ENCODE measurements at regions not wholly inside any gene's neighbourhood (a gene's known extent, or its start where the extent isn't known, plus 50 kb on each side); places are given as distances from the start of the nearest gene placed in this dataset.

DNA sequence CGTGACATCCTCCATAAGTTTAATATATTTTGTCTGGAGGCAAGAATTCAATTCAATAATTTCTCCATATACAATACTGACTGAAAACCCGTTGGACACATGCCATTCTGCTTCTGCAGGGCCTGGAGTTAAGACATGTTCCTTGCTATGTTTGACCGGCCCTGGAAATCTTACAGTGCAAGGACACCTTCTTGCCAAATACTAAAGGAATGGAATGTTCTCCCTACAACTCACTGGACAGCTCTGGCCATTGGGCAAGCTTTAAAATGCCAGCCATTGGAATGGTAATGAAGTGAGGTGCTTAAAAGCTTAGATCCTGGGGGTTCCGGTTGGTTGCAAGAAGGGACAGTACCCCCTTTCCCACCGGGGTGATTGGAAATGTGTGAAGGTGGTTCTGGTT is 329.8 kb upstream of the PROK2 start:
- H3K4me3 ChIP-seq: no peak overlapping the region
- TF ChIP-seq POLR2A (IDR thresholded peaks at IDR 0.05) (no peak), CTCF (IDR thresholded peaks at IDR 0.05) (no peak)
- no peak overlapping the region for H3K27ac ChIP-seq
- no peak for DNase-seq
- no peaks in the 10 kb centered on the region for H3K9me3 ChIP-seq
- intact Hi-C loops (cut with DNase I; ENCODE audit: low total_unique reads): no loop called here
- no peaks in the 10 kb centered on the region for H3K4me1 ChIP-seq
- WGBS, 2 donors: 68 to 74% methylated on average over 3 to 5 of the region's 5 CpGs
- H3K36me3 ChIP-seq (ENCODE audit: low read depth, missing control alignments): no peaks in the 10 kb centered on the region
- no peaks in the 10 kb centered on the region for H3K27me3 ChIP-seq

GRCh38 chr3:72113964-72114363 is 329.0 kb upstream of the PROK2 start:
- DNase-seq: no peak
- no peak for TF ChIP-seq CTCF (IDR thresholded peaks at IDR 0.05)
- no peak for TF ChIP-seq POLR2A (IDR thresholded peaks at IDR 0.05)
- no peaks in the 10 kb centered on the region for H3K4me1 ChIP-seq
- H3K9me3 ChIP-seq: no peaks in the 10 kb centered on the region
- H3K4me3 ChIP-seq: no peak overlapping the region
- no peaks in the 10 kb centered on the region for H3K27me3 ChIP-seq
- no peak overlapping the region for H3K27ac ChIP-seq
- no peaks in the 10 kb centered on the region for H3K36me3 ChIP-seq (ENCODE audit: low read depth, missing control alignments)
- intact Hi-C loops (cut with DNase I; ENCODE audit: low total_unique reads): no loop called here
- WGBS, 2 donors: 97% methylated on average over 3 of the region's 3 CpGs

DNA sequence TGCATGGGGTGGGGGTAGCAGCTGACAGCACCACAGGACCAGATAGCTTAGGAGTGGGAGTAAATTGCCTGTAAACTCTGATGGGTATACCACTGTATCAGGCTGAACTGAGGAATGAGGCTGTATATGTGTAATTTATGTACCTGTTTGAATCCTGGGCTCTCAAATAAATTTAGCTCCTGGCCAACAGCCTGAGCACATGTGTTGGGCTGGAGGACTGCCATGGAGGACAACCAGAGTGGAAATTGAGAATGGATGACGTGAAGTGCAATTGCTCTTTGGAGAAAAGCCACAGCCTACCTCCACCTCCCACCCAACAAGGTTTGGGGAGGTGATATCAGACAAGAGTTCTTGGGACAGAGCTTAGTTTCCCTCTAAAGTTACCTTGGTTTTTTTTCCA is 328.6 kb upstream of the PROK2 start:
- TF ChIP-seq POLR2A (IDR thresholded peaks at IDR 0.05): no peak
- no peak for TF ChIP-seq CTCF (IDR thresholded peaks at IDR 0.05)
- intact Hi-C loops (cut with DNase I; ENCODE audit: low total_unique reads): no loop called here
- 61 to 78% methylated on average over 1 of the region's 1 CpG for WGBS, 2 donors

DNA sequence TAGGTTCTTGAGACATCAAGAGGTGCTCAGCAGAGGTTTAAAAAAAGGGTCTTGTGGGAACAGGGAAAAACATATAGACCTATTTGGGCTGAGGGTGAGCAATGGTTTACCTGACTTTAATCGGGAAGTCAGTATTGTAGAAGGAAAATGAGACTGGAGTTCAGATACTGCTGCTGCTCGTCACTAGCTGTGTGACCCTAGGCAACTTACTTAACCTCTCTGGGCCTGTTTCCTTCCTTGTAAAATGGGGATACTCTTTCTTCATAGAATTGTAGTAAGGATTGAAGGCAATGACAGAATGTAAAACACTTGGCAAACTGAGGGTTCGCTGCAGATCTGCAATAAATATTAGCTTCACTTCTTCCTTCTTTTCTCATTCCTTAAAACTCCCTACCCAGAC is 327.5 kb upstream of the PROK2 start:
- intact Hi-C loops (cut with DNase I; ENCODE audit: low total_unique reads): no loop called here
- Histone ChIP-seq H3K27ac (no peak overlapping the region), H3K27me3 (no peaks in the 10 kb centered on the region), H3K36me3 (ENCODE audit: low read depth, missing control alignments) (no peaks in the 10 kb centered on the region), H3K4me1 (no peaks in the 10 kb centered on the region), H3K9me3 (no peaks in the 10 kb centered on the region), H3K4me3 (no peak overlapping the region)
- DNase-seq: no peak
- 80 to 96% methylated on average over 3 of the region's 3 CpGs for WGBS, 2 donors
- TF ChIP-seq POLR2A (IDR thresholded peaks at IDR 0.05) (no peak), CTCF (IDR thresholded peaks at IDR 0.05) (no peak)

More for the DNA sequence above, 328.6 kb upstream of the PROK2 start:
- H3K4me1 ChIP-seq: no peaks in the 10 kb centered on the region
- no peak overlapping the region for H3K27ac ChIP-seq
- no peak overlapping the region for H3K4me3 ChIP-seq
- H3K9me3 ChIP-seq: no peaks in the 10 kb centered on the region
- H3K27me3 ChIP-seq: no peaks in the 10 kb centered on the region
- no peaks in the 10 kb centered on the region for H3K36me3 ChIP-seq (ENCODE audit: low read depth, missing control alignments)
- DNase-seq: no peak

DNA sequence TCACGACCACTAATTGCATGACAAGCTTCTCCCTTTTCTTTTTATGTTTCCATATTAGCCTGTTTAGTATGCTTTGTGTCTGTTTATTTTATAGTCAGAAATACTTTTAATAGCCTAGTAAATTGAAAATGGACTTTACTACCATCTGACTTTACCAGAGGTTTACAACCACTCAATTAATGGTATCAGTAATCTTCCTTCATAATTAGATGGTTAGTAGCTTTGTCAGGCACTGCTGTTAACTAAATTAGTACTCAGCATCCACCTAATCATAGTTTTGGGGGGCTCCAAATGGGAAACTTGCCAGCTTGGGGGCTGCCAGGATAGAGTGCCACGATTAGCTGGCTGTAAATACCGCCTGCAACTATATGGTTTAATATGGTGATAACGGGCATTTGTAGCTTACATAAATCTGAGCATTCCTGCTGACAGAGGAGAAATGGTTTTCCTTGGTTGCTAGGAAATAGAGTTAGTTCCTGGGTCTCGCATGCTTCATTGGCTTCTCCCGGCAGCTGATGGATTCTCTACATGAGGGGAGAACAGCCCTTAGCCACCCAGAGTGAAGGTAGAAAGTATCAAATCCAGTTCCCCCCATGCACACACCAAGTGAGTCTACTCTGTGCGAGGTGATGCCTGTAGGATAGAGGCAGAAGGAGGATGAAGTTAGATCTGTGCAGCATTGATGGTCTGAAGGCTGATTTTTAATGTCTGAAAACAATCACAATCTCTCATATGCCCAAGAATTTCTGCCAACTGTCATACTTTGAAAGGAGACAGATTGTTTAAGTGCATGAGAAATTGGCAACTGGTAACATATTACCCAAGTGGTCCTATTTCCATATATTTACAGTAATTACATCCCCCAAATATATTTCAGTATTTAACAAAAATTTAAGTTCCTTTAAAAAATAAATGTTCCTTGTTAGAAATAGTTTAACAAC is 326.6 kb upstream of the PROK2 start:
- WGBS, 2 donors: 84 to 91% methylated on average over 7 of the region's 7 CpGs
- DNase-seq: no peak
- Histone ChIP-seq H3K4me1 (no peaks in the 10 kb centered on the region), H3K36me3 (ENCODE audit: low read depth, missing control alignments) (no peaks in the 10 kb centered on the region), H3K4me3 (no peak overlapping the region), H3K27me3 (no peaks in the 10 kb centered on the region), H3K27ac (no peak overlapping the region), H3K9me3 (no peaks in the 10 kb centered on the region)
- TF ChIP-seq POLR2A (IDR thresholded peaks at IDR 0.05): no peak
- no peak for TF ChIP-seq CTCF (IDR thresholded peaks at IDR 0.05)
- intact Hi-C loops (cut with DNase I; ENCODE audit: low total_unique reads): no loop called here

Data from testis (tissue), 2 donors.